GM19043 (cell line): ENCODE measurements at regions not wholly inside any gene's neighbourhood (a gene's known extent, or its start where the extent isn't known, plus 50 kb on each side); places are given as distances from the start of the nearest gene placed in this dataset.
"Not testable (repeated sequence)": the region's sequence is repeated elsewhere in the genome, so short reads cannot be mapped to it uniquely, and the experiment has no call there.

ENCODE experiments used
- ATAC-seq: cut with Tn5 transposase; IDR thresholded peaks from one replicate; pipeline ENCODE4 v1.9.1; 2021; ENCODE audit warnings: low read depth; ENCODE audit not compliant: unreplicated experiment

DNA sequence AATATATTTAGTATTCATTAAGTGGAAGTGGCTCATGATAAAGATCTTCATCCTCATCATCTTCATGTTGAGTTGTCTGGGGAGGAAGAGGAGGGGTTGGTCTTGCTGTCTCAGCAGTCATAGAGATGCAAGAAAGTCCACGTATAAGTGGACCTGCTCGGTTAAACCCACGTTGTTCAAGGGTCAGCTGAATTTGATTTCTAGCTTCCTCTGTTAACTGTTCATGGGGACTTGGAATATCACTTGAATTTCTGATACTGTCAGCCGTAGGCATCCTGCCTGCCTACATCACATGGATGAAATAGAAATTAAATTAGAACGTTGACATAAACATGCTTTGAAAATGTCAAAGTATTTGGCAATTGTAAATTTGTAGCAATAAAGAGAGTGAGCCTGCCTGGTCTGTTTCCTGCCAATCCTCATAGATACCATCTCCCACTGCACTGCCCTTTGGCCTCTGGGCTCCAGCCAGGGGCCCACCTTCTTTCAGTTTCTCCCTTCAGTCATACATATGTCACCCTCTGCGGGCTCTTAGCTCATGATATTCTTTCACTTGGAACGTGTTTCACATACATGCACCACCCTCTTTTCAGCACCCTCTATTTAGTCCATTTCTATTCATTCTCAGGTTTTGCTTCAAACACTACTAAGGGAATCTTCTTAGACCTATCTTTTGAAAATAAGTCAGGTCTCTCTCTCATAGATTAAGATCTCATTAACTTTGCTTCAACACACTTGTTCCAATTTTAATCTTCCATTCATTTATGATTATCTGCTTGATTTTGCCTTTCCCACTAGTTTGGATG lies 376.3 kb downstream of the IPMK start:
- no peak for ATAC-seq

GRCh38 chr10:57890691-57891090 lies 377.0 kb downstream of the IPMK start:
- ATAC-seq: no peak

GRCh38 chr10:57885618-57885968 lies 382.1 kb downstream of the IPMK start:
- not testable (repeated sequence) for ATAC-seq

DNA sequence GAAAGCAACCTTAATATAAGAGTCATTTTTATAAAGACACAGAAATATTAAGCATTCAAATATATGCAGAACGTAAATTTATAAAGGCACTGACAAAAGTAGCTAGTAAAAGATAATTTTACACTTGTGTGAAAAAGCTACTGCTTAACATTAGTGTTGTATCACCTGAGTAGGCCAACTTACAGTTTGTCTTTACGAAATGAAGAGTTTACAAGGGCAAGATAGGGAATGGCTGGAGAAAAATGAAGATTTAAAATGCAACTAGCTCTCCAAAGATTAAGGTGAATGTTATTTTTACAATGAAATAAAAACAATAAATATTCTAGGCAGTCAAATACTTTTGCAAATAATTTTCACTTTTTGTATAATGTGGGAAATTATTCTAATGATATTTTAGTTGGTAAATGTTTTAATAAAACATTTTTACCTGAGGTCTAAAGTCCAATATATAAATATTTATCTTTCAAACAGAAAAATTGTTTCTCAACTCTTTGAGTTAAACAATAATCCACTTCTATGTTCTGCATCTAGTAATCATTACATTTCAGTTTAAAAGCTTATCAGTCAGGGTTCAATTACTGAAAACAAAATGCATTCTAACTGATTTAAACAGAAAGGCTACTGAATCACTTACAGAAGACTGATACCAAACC lies 382.6 kb downstream of the IPMK start:
- ATAC-seq: no peak

DNA sequence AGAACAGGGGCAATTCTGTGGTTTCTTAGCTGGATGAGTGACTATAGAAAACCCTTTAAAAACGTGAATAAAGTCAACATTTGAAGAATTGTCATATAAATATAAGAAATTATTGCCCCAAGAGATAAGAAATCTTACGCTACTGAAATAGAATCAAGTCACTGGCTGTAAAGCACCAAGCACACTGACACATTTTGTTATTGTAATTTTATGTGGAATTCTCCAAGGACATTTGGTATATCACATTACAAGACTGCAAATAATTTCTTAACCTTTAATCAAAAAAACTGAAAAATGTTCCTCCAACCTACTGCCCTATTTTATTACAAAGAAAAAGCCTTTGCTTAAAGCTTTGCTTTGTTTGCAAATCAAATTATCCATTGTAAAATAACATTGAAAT lies 383.3 kb downstream of the IPMK start:
- ATAC-seq: no peak

DNA sequence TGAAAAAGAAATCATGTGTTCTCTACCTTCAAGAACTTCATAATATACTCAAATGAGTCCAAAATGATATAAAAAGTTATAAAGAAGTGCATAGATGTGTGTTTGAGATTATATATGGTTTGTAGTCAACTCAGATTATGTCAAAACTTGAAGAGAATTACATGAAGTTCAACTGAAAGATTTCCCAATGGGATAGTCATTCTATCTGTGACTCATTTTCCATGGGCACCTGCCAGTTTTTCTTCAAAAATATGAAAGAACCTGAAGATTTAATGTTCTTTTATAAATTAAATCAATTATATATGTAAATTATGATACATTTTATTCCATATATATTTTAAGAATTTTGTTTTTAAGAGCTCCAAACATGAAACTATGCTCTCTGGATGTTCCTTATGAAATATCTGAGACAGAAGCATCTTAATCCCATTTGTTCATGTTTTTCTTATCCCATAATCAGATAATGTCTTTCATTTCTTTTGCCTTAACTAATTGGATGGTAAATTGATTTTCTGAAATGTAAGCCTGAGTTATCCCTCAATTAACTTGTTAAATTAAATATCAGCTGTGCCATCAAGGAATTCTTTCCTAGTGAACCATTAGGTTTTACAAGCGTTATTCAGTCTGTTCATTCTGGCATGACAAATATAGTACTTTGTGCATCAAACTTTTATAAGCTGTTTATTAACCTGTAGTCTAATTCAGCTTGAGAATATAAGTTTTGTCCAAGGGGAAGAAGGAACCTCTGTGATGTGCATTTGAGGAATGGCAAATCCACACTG lies 387.1 kb downstream of the IPMK start:
- ATAC-seq: no peak

DNA sequence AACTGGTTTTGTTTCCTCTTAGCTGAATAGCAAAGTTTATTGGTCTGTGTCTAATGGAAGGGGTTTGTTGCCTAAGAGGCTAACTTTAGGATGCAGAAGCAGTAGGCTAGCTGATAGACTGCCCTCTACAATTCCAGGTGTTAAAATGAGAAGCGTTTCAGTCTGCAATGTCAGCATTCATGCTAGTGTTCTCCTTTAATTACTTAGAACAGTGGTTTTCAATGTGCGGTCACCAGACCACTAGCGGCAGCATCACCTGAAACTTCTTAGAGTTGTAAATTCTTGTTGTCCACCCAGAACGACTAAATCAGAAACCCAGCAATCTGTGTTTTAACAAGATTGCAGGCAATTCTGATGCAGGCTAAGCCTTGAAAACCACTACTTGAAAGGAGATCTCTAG lies 392.9 kb downstream of the IPMK start:
- no peak for ATAC-seq

DNA sequence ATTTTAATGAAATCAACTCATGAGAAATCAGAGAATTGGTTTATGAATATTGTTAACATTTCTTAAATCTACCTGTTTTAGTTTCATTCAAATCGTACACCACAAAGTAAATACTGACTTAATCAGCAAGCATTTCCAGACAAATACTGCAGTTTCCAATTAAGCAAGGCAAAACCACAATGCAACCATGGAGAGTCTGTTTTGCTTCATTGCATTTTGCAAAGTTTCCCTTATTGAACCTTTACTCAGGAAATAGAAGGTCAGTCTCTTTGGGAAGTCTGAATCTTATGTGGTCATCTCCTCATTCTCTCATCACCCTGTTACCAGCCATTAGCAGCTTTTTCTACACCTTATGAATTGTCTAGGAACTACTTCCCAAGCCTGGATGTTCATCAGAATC lies 400.5 kb downstream of the IPMK start:
- no peak for ATAC-seq

- ATAC-seq: no peak
These were observed 402.7 kb downstream of the IPMK start for GRCh38 chr10:57864765-57865680.

DNA sequence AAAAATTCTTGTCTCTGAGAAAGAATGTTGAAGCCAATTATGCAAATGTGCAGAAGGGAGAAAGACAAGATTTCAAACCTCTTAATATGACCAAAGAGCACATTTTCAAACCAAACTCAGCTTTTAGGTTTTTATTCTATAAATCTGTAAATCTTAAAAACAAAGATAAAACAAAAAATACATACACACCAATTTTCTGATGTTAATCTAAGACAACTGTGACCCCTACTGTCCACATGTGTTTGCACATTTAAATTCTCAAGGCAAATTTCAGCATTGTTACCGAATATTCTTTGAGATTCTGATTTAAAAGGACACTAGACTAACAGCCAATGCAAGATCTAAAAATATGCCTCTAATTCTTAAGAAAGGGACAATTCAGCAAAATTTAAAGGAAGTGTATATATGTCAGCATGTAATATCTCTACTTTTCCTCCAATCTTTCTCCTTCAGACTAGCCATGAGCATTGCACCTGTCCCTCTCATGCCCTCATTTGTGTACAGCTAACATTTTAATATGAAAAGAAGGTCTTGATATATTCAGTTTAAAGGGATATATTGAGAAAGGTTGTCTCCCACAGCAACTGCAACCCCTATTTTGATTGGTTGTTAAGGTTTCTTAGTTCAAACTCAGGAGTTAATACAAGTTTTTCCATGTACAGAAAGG lies 417.9 kb downstream of the IPMK start:
- no peak for ATAC-seq

DNA sequence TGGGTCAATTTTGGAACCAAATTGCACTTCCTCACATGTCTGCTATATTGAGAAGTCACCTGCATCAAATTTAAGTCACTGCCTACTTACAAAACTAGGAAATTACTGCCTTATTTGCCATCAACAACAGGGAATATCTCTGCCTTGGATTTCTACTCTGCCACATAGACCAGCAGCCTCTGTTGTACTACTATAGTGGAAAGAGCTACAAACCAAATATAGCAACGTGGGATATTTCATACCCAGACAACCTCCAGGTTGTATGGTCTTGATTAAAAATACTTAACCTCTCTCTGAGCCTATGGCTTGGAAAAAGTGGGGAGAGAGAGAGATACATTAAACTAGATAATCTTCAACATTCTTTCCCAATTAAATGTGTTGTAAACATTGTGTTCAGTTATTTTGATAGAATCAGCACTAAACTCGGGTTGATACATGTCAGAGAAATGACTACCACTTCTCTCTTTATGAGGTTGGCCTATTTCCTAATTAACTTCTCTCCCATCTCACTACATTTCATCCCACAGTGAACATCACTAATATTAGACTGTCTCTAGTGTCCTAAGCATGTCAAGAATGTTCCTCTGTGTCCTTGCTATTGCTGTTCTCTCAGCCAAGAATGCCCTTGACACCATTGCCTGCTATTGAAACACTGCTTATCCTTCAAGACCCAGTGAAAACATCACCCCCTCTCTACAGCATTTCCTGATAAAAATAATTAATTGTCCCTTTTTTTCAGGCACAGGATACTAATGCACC lies 421.2 kb downstream of the IPMK start:
- no peak for ATAC-seq

DNA sequence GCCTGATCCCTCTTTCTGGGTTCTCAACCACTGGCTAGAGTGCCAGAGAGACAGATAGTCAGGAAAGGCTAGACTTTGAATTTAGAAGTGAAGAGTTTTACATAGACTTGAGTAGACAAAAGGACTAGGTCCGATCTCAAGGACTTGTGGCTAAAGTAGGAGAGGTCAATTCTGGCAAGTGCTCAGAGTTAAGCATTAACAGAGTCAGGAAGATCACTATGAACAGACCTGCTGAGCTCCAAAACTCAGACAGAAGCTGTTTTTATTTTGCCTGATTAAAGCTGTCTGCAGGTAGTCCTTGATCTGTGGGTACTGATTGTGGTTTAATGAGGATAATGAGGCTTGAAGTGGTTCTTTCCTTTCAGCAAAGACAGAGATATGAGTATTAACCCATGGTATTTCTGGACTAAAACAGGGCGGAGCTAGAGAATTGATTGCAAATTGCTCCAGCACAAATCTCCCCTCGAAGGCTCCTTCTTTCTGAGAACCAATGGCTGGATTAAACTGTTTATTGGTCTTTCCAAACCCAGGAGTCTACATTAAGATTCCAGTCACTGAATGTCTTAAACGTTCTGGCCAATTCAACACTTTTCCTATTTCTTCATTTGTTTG lies 423.2 kb downstream of the IPMK start:
- no peak for ATAC-seq

- ATAC-seq: no peak
These were observed 436.7 kb downstream of the IPMK start for GRCh38 chr10:57830877-57831560.

GRCh38 chr10:57825015-57825414 lies 442.7 kb downstream of the IPMK start:
- ATAC-seq: no peak

DNA sequence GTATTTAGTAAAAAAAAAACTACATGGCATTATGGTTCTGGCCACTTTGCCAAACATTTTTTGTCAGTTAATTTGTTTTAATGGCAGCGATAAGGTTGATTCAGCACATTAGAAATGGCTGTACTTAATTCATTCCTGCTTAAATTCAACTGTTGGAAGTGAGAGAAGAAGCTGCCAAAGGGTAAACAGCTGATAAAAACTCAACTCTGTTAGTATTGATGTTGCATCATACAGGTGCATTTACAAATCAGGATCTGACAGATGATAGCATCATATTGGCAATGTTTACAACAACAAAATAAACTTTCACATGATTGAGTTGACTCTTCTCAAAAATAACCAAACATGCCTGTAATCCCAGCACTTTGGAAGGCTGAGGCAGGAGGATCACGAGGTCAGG lies 444.3 kb downstream of the IPMK start:
- no peak for ATAC-seq

GRCh38 chr10:57822965-57823364 lies 444.7 kb downstream of the IPMK start:
- no peak for ATAC-seq

DNA sequence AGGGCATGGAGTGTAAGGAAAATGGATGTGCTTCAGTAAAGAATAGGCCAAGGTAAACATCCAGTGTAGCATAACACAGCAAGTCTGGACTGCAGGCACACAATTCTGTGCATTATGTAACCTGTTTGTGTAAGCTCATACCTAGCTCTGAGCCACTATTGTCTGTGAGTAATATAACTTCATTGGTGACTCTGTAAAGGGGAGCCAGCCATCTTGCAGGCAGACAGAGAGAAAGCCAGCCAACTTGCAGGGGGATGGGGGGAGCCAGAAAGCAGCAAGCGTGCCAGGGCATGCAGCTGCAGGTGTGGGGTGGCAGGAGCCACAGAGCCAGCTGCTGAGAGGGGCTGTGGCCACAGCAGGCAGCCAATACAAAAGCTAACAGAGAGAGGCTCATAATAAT lies 449.2 kb downstream of the IPMK start:
- ATAC-seq: no peak

DNA sequence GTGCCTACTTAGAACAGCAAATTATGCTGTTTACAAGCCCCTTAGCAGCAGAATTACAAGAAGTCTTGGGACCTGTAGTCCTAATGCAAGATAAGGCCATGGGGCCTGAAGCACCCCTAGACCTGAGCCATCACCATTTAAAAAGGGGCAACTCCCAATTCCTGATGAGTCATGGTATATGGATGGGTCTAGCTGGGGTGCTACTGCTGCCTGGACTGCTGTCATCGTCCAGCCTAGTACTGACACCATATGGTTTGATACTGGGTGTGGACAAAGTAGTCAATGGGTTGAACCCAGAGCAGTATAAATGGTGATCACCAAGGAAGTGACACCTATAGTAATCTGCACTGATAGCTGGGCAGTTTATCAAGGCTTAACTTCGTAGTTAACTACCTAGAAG lies 450.0 kb downstream of the IPMK start:
- no peak for ATAC-seq
